Fibroblast of the conjunctiva (primary cell): ENCODE measurements at regions not wholly inside any gene's neighbourhood (a gene's known extent, or its start where the extent isn't known, plus 50 kb on each side); places are given as distances from the start of the nearest gene placed in this dataset.

Source experiments
- DNase-seq: peaks from one replicate; pipeline ENCODE4 v3.0.0-alpha.2; 2010; ENCODE audit warnings: low read depth

GRCh38 chr2:186069676-186070075, 331.1 kb downstream of the FSIP2 start:
- DNase-seq: no peak

GRCh38 chr2:186085226-186085625, 346.6 kb downstream of the FSIP2 start:
- no peak for DNase-seq

- DNase-seq: no peak
Measured at GRCh38 chr2:186093174-186093573, 354.6 kb downstream of the FSIP2 start.

- no peak for DNase-seq
Measured at GRCh38 chr2:186098821-186099220, 360.2 kb downstream of the FSIP2 start.

GRCh38 chr2:186099826-186100225, 361.2 kb downstream of the FSIP2 start:
- DNase-seq: no peak

GRCh38 chr2:186100636-186101035, 362.0 kb downstream of the FSIP2 start:
- no peak for DNase-seq

GRCh38 chr2:186101616-186102015, 363.0 kb downstream of the FSIP2 start:
- DNase-seq: no peak

- DNase-seq: no peak
Measured at GRCh38 chr2:186103276-186103675, 364.7 kb downstream of the FSIP2 start.

GRCh38 chr2:186105016-186105724, 366.6 kb downstream of the FSIP2 start:
- DNase-seq: no peak

- DNase-seq: no peak
Measured at GRCh38 chr2:186108470-186108869, 369.9 kb downstream of the FSIP2 start.

- DNase-seq: no peak
Measured at GRCh38 chr2:186113284-186113683, 372.8 kb upstream of the ZC3H15 start.

- no peak for DNase-seq
Measured at GRCh38 chr2:186125156-186125555, 360.9 kb upstream of the ZC3H15 start.

GRCh38 chr2:186125625-186126024, 360.4 kb upstream of the ZC3H15 start:
- no peak for DNase-seq

GRCh38 chr2:186126181-186126580, 359.9 kb upstream of the ZC3H15 start:
- no peak for DNase-seq

GRCh38 chr2:186129767-186130581, 356.1 kb upstream of the ZC3H15 start:
- peak; percentile 18 for DNase-seq

GRCh38 chr2:186130748-186131641, 355.1 kb upstream of the ZC3H15 start:
- DNase-seq: no peak

GRCh38 chr2:186135686-186136085, 350.4 kb upstream of the ZC3H15 start:
- DNase-seq: no peak

GRCh38 chr2:186136860-186137259, 349.2 kb upstream of the ZC3H15 start:
- no peak for DNase-seq

- no peak for DNase-seq
Measured at GRCh38 chr2:186138845-186139244, 347.2 kb upstream of the ZC3H15 start.

GRCh38 chr2:186159101-186159500, 327.0 kb upstream of the ZC3H15 start:
- DNase-seq: no peak

GRCh38 chr2:186164325-186164724, 321.7 kb upstream of the ZC3H15 start:
- no peak for DNase-seq

GRCh38 chr2:186170693-186171092, 315.4 kb upstream of the ZC3H15 start:
- no peak for DNase-seq
